ENCODE measurements at regions not wholly inside any gene's neighbourhood (a gene's known extent, or its start where the extent isn't known, plus 50 kb on each side); places are given as distances from the start of the nearest gene placed in this dataset.

- Histone ChIP-seq H3K27ac (no peak overlapping the region), H3K4me3 (no peak overlapping the region), H3K27me3 (no peaks in the 10 kb centered on the region), H3K36me3 (no peaks in the 10 kb centered on the region), H3K9me3 (peaks cover 0 to 6% of the 10 kb centered on the region in 2 donors), H3K4me1 (no peaks in the 10 kb centered on the region)
- intact Hi-C loops (cut with DNase I; ENCODE audit: low total_unique reads), result no loop called here
- no peak for DNase-seq (ENCODE audit: low spot score in 2 of 2)
- TF ChIP-seq POLR2A (IDR thresholded peaks at IDR 0.05) (no peak), POLR2AphosphoS5 (IDR thresholded peaks at IDR 0.05) (no peak), CTCF (IDR thresholded peaks at IDR 0.05) (no peak)
Measured at GRCh38 chr5:52638732-52639131, 149.0 kb upstream of the ITGA1 start.

DNA sequence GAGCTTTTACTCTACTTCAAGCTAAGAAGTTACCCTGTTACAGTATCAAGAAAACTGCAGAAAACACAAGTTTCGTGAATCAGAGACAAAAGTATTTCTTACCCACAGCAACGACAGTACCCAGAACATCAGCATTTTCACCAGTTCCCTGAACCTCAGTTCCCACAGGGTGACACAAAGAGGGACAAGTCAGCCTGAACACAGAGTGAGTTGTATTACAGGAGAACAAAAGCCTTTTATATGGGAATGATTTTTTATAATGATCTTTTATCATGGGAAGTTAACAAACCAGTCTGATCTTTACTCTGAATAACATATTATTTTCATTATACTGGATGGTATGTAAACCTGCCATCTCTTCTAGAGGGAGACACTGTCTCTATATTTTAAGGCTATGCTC lies 139.0 kb upstream of the ITGA1 start:
- intact Hi-C loops (cut with DNase I; ENCODE audit: low total_unique reads), result no loop called here
- H3K9me3 ChIP-seq, result peaks cover 10 to 17% of the 10 kb centered on the region in 2 donors
- no peak overlapping the region for H3K27ac ChIP-seq
- no peak for TF ChIP-seq CTCF (IDR thresholded peaks at IDR 0.05)
- H3K36me3 ChIP-seq, result peaks cover 3% of the 10 kb centered on the region
- no peaks in the 10 kb centered on the region for H3K4me1 ChIP-seq
- no peak for DNase-seq (ENCODE audit: low spot score in 2 of 2)
- H3K27me3 ChIP-seq, result no peaks in the 10 kb centered on the region
- H3K4me3 ChIP-seq, result no peak overlapping the region

DNA sequence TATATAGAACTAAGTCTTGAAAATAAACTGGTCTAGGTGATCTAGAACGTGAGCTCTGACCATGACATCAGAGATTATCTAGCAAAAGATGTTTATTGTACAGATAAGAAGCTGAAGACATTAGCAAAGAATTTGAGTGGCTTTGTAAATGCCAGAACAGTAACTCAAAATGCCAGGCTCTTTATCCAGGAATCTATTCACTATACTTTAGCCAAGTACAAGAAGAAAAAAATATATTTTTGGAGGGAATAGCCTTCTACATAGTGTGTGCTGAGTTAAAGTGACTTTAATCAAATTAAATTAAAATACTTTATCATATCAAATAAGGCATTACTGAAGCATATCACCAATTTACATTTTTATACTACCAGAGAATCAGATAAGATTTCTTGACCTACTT lies 132.6 kb upstream of the ITGA1 start:
- H3K27me3 ChIP-seq, result no peaks in the 10 kb centered on the region
- TF ChIP-seq POLR2AphosphoS5 (IDR thresholded peaks at IDR 0.05) (no peak), CTCF (IDR thresholded peaks at IDR 0.05) (no peak), POLR2A (IDR thresholded peaks at IDR 0.05) (no peak)
- no peaks in the 10 kb centered on the region for H3K9me3 ChIP-seq
- intact Hi-C loops (cut with DNase I; ENCODE audit: low total_unique reads), result loop anchor here (10.0 kb wide), 1 partner anchor 1690 kb away; no protein-coding TSS in a partner anchor
- DNase-seq (ENCODE audit: low spot score in 2 of 2), result no peak
- no peak overlapping the region for H3K27ac ChIP-seq
- no peak overlapping the region for H3K4me3 ChIP-seq
- no peaks in the 10 kb centered on the region for H3K36me3 ChIP-seq
- no peaks in the 10 kb centered on the region for H3K4me1 ChIP-seq

- Histone ChIP-seq H3K9me3 (no peaks in the 10 kb centered on the region), H3K4me3 (no peak overlapping the region), H3K27me3 (no peaks in the 10 kb centered on the region), H3K4me1 (no peaks in the 10 kb centered on the region), H3K27ac (no peak overlapping the region), H3K36me3 (no peaks in the 10 kb centered on the region)
- no peak for DNase-seq (ENCODE audit: low spot score in 2 of 2)
- TF ChIP-seq POLR2A (IDR thresholded peaks at IDR 0.05), result no peak
- TF ChIP-seq POLR2AphosphoS5 (IDR thresholded peaks at IDR 0.05), result no peak
- no peak for TF ChIP-seq CTCF (IDR thresholded peaks at IDR 0.05)
- intact Hi-C loops (cut with DNase I; ENCODE audit: low total_unique reads), result loop anchor here (10.0 kb wide), 1 partner anchor 1692 kb away; no protein-coding TSS in a partner anchor
Measured at GRCh38 chr5:52656569-52657246, 131.0 kb upstream of the ITGA1 start.

DNA sequence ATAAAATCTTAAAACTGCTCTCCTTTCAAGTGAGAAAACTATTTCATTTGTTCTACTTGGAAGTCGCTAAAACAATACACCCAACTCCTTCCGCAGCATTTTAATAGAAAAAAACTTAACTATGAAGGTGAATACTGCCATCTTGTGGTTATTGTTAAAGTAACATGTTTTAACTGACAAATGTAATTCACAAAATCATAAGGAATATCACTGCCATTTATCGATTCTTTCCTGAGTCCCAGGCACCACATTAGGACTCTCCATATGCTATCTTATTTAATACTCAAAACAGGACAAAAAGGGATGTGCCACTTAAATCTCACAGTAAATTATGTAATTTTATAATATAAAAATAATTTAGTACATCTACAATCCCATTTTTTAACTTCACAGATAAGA lies 130.5 kb upstream of the ITGA1 start:
- no peaks in the 10 kb centered on the region for H3K36me3 ChIP-seq
- H3K9me3 ChIP-seq, result no peaks in the 10 kb centered on the region
- intact Hi-C loops (cut with DNase I; ENCODE audit: low total_unique reads), result loop anchor here (10.0 kb wide), 1 partner anchor 1692 kb away; no protein-coding TSS in a partner anchor
- no peak overlapping the region for H3K27ac ChIP-seq
- no peaks in the 10 kb centered on the region for H3K4me1 ChIP-seq
- TF ChIP-seq CTCF (IDR thresholded peaks at IDR 0.05) (peak in 2 of 3 donors; percentile 43 to 48), POLR2A (IDR thresholded peaks at IDR 0.05) (no peak)
- no peaks in the 10 kb centered on the region for H3K27me3 ChIP-seq
- H3K4me3 ChIP-seq, result no peak overlapping the region
- no peak for DNase-seq (ENCODE audit: low spot score in 2 of 2)
